SK-N-SH treated with all-trans-retinoic acid at 6 μM for 48 hours (cell line): ENCODE measurements at regions not wholly inside any gene's neighbourhood (a gene's known extent, or its start where the extent isn't known, plus 50 kb on each side); places are given as distances from the start of the nearest gene placed in this dataset.

ENCODE experiments used
- ARNTL ChIP-seq: fragments of 450-650 bp; formaldehyde crosslinking; IDR thresholded peaks from 2 replicates; pipeline ENCODE4 v1.5.0; 2020; ENCODE audit warnings: low read depth, mild to moderate bottlenecking, moderate library complexity, borderline replicate concordance
- BACH2 ChIP-seq: fragments of 250-450 bp; sonication (Bioruptor Pico); IDR thresholded peaks from 2 replicates; pipeline ENCODE4 v1.9.0; 2021; ENCODE audit warnings: mild to moderate bottlenecking, borderline replicate concordance
- CREB5 ChIP-seq: fragments of 250-450 bp; sonication (Bioruptor Pico); IDR thresholded peaks from 2 replicates; pipeline ENCODE4 v1.5.1; 2020; ENCODE audit warnings: low read depth, mild to moderate bottlenecking, moderate library complexity
- CSDC2 ChIP-seq: fragments of 250-450 bp; sonication (Bioruptor Pico); IDR thresholded peaks from 2 replicates; pipeline ENCODE4 v1.5.0; 2020; ENCODE audit warnings: mild to moderate bottlenecking, moderate library complexity
- ISL1 ChIP-seq: fragments of 250-450 bp; sonication (Bioruptor Pico); IDR thresholded peaks from 2 replicates; pipeline ENCODE4 v2.1.2; 2022; ENCODE audit warnings: mild to moderate bottlenecking, moderate library complexity
- PATZ1 ChIP-seq: fragments of 250-450 bp; sonication (Bioruptor Pico); IDR thresholded peaks from 2 replicates; pipeline ENCODE4 v1.8.0; 2020; ENCODE audit warnings: mild to moderate bottlenecking, moderate library complexity, borderline replicate concordance
- POU6F1 ChIP-seq: fragments of 250-450 bp; sonication (Bioruptor Pico); IDR thresholded peaks from 2 replicates; pipeline ENCODE4 v1.8.0; 2021; ENCODE audit warnings: low read depth, mild to moderate bottlenecking, moderate library complexity, borderline replicate concordance
- SNAI2 ChIP-seq: fragments of 250-450 bp; sonication (Bioruptor Pico); IDR thresholded peaks from 2 replicates; pipeline ENCODE4 v1.5.0; 2020; ENCODE audit warnings: mild to moderate bottlenecking, moderate library complexity
- ZNF8 ChIP-seq: fragments of 450-650 bp; formaldehyde crosslinking; IDR thresholded peaks from 2 replicates; pipeline ENCODE4 v1.5.0; 2020; ENCODE audit warnings: mild to moderate bottlenecking, moderate library complexity

DNA sequence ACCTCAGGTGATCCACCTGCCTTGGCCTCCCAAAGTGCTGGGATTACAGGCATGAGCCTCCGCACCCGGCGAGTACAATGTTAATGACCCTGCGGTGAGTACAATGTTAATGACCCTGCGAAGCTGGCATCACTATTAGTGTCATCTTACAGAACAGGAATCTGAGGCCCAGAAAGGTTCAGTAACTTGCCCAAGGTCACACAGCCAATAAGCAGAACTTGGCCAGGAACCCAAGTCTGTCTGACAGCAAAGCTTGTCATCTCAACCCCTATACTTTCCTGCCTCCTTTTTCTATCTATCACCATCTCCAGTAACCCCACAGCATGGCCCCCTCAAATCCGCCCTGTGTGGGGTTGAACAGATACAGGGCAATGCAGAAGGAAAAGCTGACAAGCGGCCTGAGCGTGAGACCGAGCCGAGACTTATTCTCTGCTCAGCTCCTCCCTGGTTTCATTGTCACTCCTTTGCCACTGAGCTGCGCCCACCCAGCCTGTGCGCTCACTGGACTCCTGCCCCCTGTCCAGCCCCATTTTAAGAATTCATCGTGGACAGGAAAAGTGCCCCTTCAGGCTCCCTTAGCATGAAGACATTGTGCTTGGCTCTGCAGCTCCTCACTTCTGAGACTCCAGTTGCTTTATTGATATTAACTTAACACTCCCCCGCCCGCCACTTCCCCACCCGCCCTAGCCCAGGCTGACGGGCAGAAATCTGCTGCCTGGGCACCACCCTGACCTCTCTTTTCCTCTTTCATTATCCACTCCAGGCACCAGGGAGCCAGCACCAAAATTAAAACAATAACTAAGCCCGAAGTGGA, 58.1 kb upstream of the LBX1 start:
- TF ChIP-seq ISL1 (CRISPR knock-in tag), result no peak
- TF ChIP-seq PATZ1, result no peak
- no peak for TF ChIP-seq POU6F1 (CRISPR knock-in tag)
- TF ChIP-seq ARNTL, result no peak
- no peak for TF ChIP-seq BACH2
- TF ChIP-seq SNAI2 (CRISPR knock-in tag), result no peak
- TF ChIP-seq CREB5 (CRISPR knock-in tag), result no peak
- TF ChIP-seq CSDC2 (CRISPR knock-in tag), result no peak
- TF ChIP-seq ZNF8 (CRISPR knock-in tag), result no peak
